Activated CD4-positive, alpha-beta memory T cell treated with anti-CD3 and anti-CD28 coated beads, Interleukin-2, amount 10 ng/mL, durations not matched to agents 7 days and 5 days (primary cell): ENCODE measurements at regions not wholly inside any gene's neighbourhood (a gene's known extent, or its start where the extent isn't known, plus 50 kb on each side); places are given as distances from the start of the nearest gene placed in this dataset.
"Not testable (repeated sequence)": the region's sequence is repeated elsewhere in the genome, so short reads cannot be mapped to it uniquely, and the experiment has no call there.

Source experiments
- CTCF ChIA-PET: fragments of 350-600 bp; sonication (Branson Sonifier 250); formaldehyde crosslinking; loops from one replicate; lab custom pipeline; 2021; ENCODE audit warnings: antibody characterized with exemption, inconsistent platforms; lab: Charles Lee
- POLR2A ChIA-PET: fragments of 350-600 bp; sonication (Branson Sonifier 250); formaldehyde crosslinking; loops from one replicate; lab custom pipeline; 2021; ENCODE audit warnings: antibody characterized with exemption; lab: Charles Lee
- DNase-seq: peaks from one replicate; pipeline ENCODE4 v3.0.0-alpha.2; 2020
- H3K27ac Mint-ChIP-seq: one replicate; pipeline ENCODE4 v1.8.0; 2021; ENCODE audit warnings: mild to moderate bottlenecking, mixed read lengths
- H3K27me3 Mint-ChIP-seq: one replicate; pipeline ENCODE4 v1.8.0; 2021; ENCODE audit warnings: mixed read lengths
- H3K36me3 Mint-ChIP-seq: one replicate; pipeline ENCODE4 v1.8.0; 2021; ENCODE audit warnings: low read depth, mixed read lengths
- H3K4me1 Mint-ChIP-seq: one replicate; pipeline ENCODE4 v1.8.0; 2021; ENCODE audit warnings: mixed read lengths
- H3K4me3 Mint-ChIP-seq: one replicate; pipeline ENCODE4 v1.8.0; 2021; ENCODE audit warnings: mild to moderate bottlenecking, mixed read lengths
- H3K9me3 Mint-ChIP-seq: one replicate; pipeline ENCODE4 v1.8.0; 2021; ENCODE audit warnings: mixed read lengths

DNA sequence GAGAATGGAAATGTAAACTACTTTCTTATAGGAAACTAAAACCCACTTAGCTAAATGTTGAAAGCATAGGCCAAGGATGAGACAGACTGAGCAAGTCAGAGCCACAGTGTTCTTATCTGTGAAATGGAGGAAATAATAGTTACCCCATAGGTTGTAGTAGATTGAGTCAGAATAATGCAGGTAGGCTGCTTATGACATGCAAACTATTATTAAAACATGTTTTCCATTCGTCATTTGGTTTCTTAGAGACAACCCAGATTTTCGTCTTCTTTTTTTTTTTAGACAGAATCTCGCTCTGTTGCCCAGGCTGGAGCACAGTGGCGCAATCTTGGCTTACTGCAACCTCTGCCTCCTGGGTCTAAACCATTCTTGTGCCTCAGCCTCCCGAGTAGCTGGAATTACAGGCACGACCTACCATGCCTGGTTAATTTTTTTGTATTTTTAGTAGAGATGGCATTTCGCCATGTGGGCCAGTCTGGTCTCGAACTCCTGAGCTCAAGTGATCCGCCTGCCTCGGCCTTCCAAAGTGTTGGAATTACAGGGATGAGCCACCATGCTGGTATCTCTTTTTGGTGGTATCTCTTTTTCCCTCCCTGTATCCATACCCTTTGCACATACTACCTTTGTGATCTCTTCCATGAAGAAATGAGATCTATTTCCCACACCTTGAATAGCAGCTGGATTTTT lies 196.5 kb upstream of the ZNF217 start:
- Mint-ChIP-seq H3K4me1 (peaks cover 11% of the 10 kb centered on the region), H3K27me3 (no peaks in the 10 kb centered on the region), H3K36me3 (no peaks in the 10 kb centered on the region), H3K4me3 (no peak overlapping the region), H3K27ac (no peak overlapping the region), H3K9me3 (no peaks in the 10 kb centered on the region)
- CTCF ChIA-PET: no interaction called here
- POLR2A ChIA-PET: no interaction called here
- no peak for DNase-seq

DNA sequence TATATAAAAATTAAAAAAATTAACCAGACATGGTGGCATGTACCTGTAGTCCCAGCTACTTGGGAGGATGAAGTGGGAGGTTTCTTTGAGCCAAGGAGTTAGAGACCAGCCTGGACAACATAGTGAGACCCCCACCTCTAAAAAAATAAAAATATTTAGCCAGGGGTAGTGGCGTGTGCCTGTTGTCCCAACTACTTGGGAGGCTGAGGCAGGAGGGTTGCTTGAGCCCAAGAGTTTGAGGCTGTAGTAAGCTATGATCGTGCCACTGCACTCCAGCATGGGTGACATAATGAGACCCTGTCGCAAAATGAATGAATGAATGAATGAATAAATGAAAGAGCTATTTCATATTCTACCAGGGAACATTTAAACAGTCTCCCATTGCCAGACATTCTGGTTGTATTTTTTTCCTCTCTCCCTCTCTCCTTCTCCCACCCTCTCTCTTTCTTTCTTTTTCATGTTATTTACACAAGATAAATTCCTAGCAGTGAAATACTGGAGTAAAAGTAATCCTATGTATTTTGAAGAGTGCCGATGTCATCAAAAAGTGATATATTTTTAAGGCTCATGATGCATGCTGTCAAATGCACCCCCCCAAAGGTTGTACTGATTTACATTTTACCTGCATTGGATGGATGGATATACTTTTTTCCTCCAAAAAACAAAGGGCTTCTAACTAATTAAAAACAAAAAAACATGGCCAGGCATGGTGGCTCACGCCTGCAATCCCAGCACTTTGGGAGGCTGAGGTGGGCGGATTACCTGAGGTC lies 194.8 kb upstream of the ZNF217 start:
- DNase-seq: no peak
- ChIA-PET POLR2A (no interaction called here), CTCF (no interaction called here)
- H3K27me3 Mint-ChIP-seq: no peaks in the 10 kb centered on the region
- H3K4me1 Mint-ChIP-seq: peaks cover 11% of the 10 kb centered on the region
- H3K36me3 Mint-ChIP-seq: no peaks in the 10 kb centered on the region
- no peak overlapping the region for H3K27ac Mint-ChIP-seq
- no peak overlapping the region for H3K4me3 Mint-ChIP-seq
- no peaks in the 10 kb centered on the region for H3K9me3 Mint-ChIP-seq

DNA sequence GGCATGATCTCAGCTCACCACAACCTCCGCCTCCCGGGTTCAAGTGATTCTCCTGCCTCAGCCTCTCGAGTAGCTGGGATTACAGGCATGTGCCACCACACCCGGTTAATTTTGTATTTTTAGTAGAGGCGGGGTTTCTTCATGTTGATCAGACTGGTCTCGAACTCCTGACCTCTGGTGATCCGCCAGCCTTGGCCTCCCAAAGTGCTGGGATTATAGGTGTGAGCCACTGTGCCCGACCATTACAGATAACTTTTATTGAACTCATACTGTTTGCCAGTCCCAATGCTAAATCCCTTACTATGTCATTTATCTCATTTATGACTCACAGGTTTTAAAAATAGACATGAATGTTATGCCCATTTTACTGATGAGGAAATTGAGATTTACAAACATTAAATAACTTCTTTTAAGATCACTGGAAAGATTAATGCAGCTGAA lies 193.9 kb upstream of the ZNF217 start:
- H3K36me3 Mint-ChIP-seq, H3K9me3 Mint-ChIP-seq, H3K27ac Mint-ChIP-seq, DNase-seq, CTCF ChIA-PET, H3K4me3 Mint-ChIP-seq, H3K27me3 Mint-ChIP-seq: not testable (repeated sequence)
- H3K4me1 Mint-ChIP-seq: peaks cover 11% of the 10 kb centered on the region
- POLR2A ChIA-PET: interaction anchor here (0.6 kb wide), 1 partner anchor 80 kb away, joined by 4 read pairs; no protein-coding TSS in a partner anchor

DNA sequence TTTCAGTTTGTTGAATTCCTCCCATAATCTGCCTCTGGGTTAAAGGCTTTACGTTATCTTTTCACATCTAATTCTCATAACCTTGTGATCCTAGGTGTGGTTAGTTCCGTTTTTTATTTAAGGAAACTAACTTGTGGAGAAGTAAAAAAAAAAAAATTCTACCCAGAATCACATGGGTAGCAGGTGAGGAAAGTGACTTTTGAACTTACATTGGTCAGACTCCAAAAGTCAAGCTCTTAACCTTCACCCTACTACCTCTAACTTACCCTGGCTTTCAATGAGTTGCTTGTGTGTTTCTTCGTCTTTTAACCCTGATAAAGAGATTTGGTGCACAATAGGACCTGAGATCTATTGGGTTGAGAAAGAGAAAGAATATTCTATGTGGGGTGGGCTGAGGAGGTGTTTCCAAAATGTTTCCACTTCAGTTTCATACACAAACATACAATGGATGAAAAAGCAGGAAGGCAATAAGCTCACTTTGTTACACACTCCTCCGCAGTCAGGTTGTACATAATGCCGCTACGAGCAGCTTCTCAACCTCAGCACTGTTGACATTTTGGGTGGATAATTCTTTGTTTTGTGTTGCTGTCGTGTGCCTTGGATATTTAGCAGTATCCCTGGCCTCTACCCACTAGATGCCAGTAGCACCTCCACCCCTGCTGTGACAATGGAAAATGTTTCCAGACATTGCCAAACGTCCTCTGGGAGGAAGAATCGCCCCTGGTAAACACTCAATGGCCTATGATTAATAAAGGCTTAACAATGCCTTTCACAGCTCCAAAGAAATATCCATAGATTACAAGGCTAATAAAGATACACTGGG lies 193.0 kb upstream of the ZNF217 start:
- H3K4me1 Mint-ChIP-seq: peaks cover 11% of the 10 kb centered on the region
- CTCF ChIA-PET: no interaction called here
- POLR2A ChIA-PET: interaction anchor here (0.6 kb wide), 1 partner anchor 79 kb away, joined by 4 read pairs; no protein-coding TSS in a partner anchor

DNA sequence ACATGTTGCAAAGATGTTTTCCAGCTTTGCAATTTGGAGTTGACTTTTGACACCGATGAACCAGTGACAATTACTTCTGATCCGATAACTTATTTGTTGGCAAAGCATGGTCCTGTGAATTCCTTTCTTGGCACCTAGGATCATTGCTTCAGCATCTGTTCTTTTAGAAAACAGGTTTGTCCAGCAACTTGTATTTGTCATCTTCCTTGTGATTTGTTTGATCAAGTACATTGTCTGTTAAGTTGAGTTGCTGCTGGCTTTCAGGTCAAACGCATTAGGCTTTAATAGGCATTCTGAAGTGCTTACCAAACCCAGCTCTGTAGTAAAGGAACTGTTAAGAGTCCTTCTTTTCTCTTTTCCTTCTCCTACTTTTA lies 192.4 kb upstream of the ZNF217 start:
- ChIA-PET CTCF (no interaction called here), POLR2A (no interaction called here)
- H3K9me3 Mint-ChIP-seq: no peaks in the 10 kb centered on the region

More for the DNA sequence above, 193.0 kb upstream of the ZNF217 start:
- no peaks in the 10 kb centered on the region for H3K27me3 Mint-ChIP-seq
- H3K4me3 Mint-ChIP-seq: no peak overlapping the region
- H3K27ac Mint-ChIP-seq: no peak overlapping the region
- no peaks in the 10 kb centered on the region for H3K9me3 Mint-ChIP-seq
- H3K36me3 Mint-ChIP-seq: no peaks in the 10 kb centered on the region
- no peak for DNase-seq

DNA sequence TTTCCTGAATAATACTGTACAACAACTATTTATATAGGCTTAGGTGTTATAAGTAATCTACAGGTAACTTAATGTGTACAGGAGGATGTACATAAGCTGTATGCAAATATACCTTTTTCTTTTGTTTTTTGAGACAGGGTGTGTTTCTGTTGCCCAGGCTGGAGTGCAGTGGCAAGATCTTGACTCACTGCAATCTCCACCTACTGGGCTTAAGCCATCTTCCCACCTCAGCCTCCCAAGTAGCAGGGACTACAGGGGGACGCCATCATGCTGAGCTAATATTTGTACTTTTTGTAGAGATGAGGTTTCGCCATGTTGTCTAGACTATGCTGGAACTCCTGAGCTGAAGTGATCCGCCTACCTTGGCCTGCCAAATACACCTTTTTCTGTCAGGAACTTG lies 191.7 kb upstream of the ZNF217 start:
- no peaks in the 10 kb centered on the region for H3K27me3 Mint-ChIP-seq
- ChIA-PET POLR2A (no interaction called here), CTCF (no interaction called here)
- H3K9me3 Mint-ChIP-seq: no peaks in the 10 kb centered on the region
- H3K36me3 Mint-ChIP-seq: no peaks in the 10 kb centered on the region
- H3K4me1 Mint-ChIP-seq: peaks cover 9% of the 10 kb centered on the region
- H3K27ac Mint-ChIP-seq: no peak overlapping the region
- no peak for DNase-seq
- H3K4me3 Mint-ChIP-seq: no peak overlapping the region

More for the DNA sequence above, 192.4 kb upstream of the ZNF217 start:
- Mint-ChIP-seq H3K4me3 (no peak overlapping the region), H3K27me3 (no peaks in the 10 kb centered on the region), H3K4me1 (peaks cover 11% of the 10 kb centered on the region), H3K36me3 (no peaks in the 10 kb centered on the region), H3K27ac (no peak overlapping the region)
- no peak for DNase-seq

DNA sequence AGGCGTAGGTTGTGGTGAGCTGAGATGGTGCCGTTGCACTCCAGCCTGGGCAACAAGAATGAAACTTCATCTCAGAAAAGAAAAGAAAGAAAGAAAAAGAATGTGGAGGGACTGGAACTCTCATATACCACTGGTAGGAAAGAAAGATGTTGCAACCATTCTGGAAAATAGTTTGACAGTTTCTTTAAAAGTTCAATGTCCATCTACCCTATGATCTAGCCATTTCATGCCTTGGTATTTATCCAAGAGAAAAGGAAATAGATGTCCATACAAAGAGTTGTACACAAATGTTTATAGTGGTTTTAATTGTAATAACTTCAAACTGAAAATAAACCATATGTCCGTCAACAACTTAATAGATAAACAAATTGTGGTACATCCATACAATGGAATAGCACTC lies 190.1 kb upstream of the ZNF217 start:
- Mint-ChIP-seq H3K27ac (no peak overlapping the region), H3K9me3 (no peaks in the 10 kb centered on the region), H3K36me3 (no peaks in the 10 kb centered on the region), H3K4me1 (peaks cover 7% of the 10 kb centered on the region), H3K4me3 (no peak overlapping the region), H3K27me3 (no peaks in the 10 kb centered on the region)
- ChIA-PET CTCF (interaction anchor here (0.7 kb wide), 1 partner anchor 1419 kb away, joined by 3 read pairs; no protein-coding TSS in a partner anchor), POLR2A (no interaction called here)
- no peak for DNase-seq

DNA sequence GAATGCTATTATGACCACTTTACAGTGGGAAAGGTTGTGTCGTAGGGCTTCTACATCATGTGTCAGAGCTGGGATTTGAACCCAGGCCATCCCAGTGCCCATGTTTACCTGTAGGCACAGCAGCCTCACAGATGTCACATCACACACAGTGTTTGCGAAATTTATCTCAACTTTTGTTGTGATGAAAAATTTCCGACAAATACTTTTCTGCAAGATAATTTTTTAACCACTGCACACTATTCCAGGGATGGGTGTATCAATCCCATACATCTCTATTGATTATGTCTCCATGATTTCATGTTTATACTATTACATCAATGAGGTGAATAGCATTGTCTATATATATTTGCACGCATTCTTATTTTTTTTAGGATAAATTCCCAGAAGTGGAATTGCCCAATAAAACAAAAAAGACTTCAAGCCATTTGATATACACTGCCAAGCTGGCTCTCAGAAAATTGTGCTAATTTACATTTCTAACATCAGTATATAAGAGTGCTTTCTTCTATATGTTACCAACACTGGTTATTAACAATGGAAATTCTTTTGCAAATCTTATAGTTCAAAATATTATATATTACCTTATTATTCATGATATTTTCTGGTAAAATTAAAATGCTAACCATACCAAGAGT lies 189.1 kb upstream of the ZNF217 start:
- Mint-ChIP-seq H3K27ac (no peak overlapping the region), H3K27me3 (no peaks in the 10 kb centered on the region), H3K4me3 (no peak overlapping the region), H3K36me3 (no peaks in the 10 kb centered on the region), H3K9me3 (no peaks in the 10 kb centered on the region), H3K4me1 (peaks cover 7% of the 10 kb centered on the region)
- CTCF ChIA-PET: no interaction called here
- POLR2A ChIA-PET: no interaction called here
- no peak for DNase-seq

DNA sequence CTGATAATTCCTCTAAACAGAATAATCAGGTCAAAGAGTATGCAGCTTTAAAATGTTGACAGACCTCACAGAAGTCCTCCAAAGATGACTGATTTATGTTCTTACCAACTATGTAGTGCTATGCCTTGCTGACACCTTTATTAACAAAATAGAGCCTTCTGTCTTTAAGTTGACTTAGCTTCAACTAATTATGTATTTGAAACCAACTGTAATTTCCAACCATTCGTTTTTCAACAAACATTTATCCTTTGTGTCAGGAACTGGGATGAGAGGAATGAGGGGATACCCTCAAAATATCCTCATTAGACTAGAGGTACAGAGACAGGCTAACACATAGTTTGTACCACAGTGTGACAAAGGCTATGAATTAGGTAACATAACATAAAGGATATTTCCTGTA lies 186.2 kb upstream of the ZNF217 start:
- DNase-seq: no peak
- CTCF ChIA-PET: no interaction called here

DNA sequence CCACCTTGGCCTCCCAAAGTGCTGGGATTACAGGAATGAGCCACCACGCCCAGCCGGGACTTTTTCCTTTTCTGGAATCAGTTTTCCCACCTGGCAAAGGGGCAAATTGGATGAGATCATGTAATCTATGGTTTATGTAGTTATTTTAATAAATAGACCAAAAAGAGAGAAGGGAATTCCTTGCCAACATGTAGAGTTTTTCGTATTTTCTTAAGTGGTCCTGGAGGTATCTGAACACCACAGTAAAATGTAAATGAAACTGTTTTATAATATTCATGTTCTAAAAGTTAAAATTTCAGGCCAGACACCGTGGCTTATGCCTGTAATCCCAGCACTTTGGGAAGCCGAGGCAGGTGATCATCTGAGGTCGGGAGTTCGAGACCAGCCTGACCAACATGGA lies 185.1 kb upstream of the ZNF217 start:
- Mint-ChIP-seq H3K4me1 (no peaks in the 10 kb centered on the region), H3K4me3 (no peak overlapping the region), H3K27ac (no peak overlapping the region), H3K9me3 (no peaks in the 10 kb centered on the region), H3K27me3 (no peaks in the 10 kb centered on the region), H3K36me3 (no peaks in the 10 kb centered on the region)
- ChIA-PET CTCF (no interaction called here), POLR2A (no interaction called here)
- DNase-seq: no peak

More for the DNA sequence above, 186.2 kb upstream of the ZNF217 start:
- POLR2A ChIA-PET: interaction anchor here (1.0 kb wide), 1 partner anchor 11 kb away, joined by 3 read pairs; no protein-coding TSS in a partner anchor
- Mint-ChIP-seq H3K27ac (no peak overlapping the region), H3K4me3 (no peak overlapping the region), H3K36me3 (no peaks in the 10 kb centered on the region), H3K4me1 (no peaks in the 10 kb centered on the region), H3K27me3 (no peaks in the 10 kb centered on the region), H3K9me3 (no peaks in the 10 kb centered on the region)

DNA sequence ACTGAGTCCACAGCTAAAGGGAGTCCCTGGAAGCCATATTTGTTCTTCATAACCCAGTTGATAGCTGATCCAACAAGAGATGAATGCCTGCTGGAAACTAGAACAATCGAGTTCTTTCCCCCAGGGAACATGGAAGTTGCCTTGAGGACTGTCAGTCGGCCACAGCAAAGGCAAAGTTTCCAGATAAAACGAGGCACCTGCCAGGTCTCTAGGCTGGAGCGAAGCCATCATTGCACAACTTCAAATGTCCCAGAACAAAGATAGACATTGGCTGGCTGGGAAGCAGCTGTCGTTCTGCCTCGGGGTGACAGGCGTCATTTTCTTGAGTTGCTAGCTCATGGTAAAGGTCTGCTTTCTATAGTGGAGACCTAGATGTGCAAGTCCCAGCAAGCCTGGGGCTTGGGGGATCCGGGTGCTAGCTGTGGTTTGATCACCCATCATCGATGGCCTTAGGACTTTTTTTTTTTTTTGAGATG lies 184.4 kb upstream of the ZNF217 start:
- no peaks in the 10 kb centered on the region for H3K4me1 Mint-ChIP-seq
- no peak overlapping the region for H3K4me3 Mint-ChIP-seq
- no peaks in the 10 kb centered on the region for H3K27me3 Mint-ChIP-seq
- ChIA-PET CTCF (no interaction called here), POLR2A (no interaction called here)
- no peak for DNase-seq
- no peaks in the 10 kb centered on the region for H3K9me3 Mint-ChIP-seq
- no peaks in the 10 kb centered on the region for H3K36me3 Mint-ChIP-seq
- H3K27ac Mint-ChIP-seq: no peak overlapping the region

DNA sequence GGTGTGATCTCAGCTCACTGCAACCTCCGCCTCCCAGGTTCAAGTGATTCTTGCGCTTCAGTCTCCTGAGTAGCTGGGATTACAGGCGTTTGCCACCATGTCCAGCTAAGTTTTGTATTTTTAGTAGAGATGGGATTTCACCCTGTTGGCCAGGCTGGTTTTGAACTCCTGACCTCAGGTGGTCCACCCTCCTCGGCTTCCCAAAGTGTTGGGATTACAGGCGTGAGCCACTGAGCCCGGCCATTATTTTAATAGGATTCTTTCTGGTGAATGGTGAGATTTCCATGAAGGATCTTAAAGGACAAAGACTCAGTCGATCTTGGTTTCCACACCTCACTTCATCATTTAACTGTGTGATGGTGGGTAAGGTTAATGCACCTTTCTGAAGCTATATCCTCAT lies 183.8 kb upstream of the ZNF217 start:
- POLR2A ChIA-PET, H3K9me3 Mint-ChIP-seq, H3K4me1 Mint-ChIP-seq, H3K4me3 Mint-ChIP-seq, CTCF ChIA-PET, H3K36me3 Mint-ChIP-seq, H3K27ac Mint-ChIP-seq, H3K27me3 Mint-ChIP-seq, DNase-seq: not testable (repeated sequence)
